GM13976 (cell line): ENCODE measurements at regions not wholly inside any gene's neighbourhood (a gene's known extent, or its start where the extent isn't known, plus 50 kb on each side); places are given as distances from the start of the nearest gene placed in this dataset.

Experiments
- DNase-seq: peaks from one replicate; pipeline ENCODE4 v3.0.0; 2012; ENCODE audit warnings: low spot score
- in situ Hi-C: fragments of 300-500 bp; cut with MboI; formaldehyde crosslinking; loops from one replicate; pipeline ENCODE4 v1.12.0; 2022; ENCODE audit warnings: low sequenced_read_pairs, mixed read lengths, inconsistent platforms; ENCODE audit not compliant: unreplicated experiment
- TF ChIP-seq, protein P1 (sequence below): IDR thresholded peaks from 2 replicates; pipeline ENCODE4 v1.5.1; 2012; ENCODE audit warnings: borderline replicate concordance, mild to moderate bottlenecking; ENCODE audit not compliant: insufficient read depth; ENCODE audit errors: extremely low read depth, missing control alignments, control extremely low read depth

DNA sequence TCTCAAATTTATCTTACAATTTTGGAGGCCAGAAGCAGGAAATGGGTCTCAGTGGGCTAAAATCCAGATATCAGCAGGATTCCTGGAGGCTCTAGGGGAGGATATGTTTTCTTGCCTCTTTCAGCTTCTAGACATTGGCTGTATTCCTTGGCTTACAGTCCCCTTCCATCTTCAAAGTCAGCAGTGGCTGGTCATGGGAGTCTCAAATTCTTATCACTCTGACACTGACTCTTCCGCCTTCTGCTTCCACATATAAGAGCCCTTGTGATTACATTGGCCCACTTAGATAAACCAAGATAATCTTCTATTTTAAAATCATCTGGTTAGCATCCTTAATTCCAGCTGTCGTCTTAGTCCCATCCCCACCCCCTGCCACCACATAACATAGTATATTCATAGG lies 113.0 kb downstream of the PCDH7 start:
- TF ChIP-seq, protein P1, sequence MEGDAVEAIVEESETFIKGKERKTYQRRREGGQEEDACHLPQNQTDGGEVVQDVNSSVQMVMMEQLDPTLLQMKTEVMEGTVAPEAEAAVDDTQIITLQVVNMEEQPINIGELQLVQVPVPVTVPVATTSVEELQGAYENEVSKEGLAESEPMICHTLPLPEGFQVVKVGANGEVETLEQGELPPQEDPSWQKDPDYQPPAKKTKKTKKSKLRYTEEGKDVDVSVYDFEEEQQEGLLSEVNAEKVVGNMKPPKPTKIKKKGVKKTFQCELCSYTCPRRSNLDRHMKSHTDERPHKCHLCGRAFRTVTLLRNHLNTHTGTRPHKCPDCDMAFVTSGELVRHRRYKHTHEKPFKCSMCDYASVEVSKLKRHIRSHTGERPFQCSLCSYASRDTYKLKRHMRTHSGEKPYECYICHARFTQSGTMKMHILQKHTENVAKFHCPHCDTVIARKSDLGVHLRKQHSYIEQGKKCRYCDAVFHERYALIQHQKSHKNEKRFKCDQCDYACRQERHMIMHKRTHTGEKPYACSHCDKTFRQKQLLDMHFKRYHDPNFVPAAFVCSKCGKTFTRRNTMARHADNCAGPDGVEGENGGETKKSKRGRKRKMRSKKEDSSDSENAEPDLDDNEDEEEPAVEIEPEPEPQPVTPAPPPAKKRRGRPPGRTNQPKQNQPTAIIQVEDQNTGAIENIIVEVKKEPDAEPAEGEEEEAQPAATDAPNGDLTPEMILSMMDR: no peak
- DNase-seq: no peak
- in situ Hi-C loops: no loop called here

GRCh38 chr4:30835044-30835443 lies 114.9 kb downstream of the PCDH7 start:
- TF ChIP-seq, protein P1: no peak
- DNase-seq: no peak
- in situ Hi-C loops: no loop called here

DNA sequence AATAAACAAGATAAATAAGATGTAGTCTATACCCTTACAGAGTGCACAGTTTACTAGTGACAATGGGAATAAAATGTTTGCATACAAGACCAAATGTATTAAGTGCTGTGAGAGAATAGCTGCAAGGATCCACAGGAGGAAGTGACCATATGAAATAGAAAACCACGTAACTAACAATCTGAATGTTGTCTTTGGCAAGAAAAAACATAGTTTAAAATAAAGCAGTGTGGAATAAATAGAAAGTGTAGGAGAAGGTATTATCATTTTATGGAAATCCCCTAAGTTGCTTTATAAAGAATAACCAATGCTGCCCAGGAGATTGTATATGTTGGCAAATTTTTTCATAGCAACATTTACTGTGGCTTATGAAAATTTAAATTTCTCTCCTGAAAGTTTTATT lies 116.1 kb downstream of the PCDH7 start:
- in situ Hi-C loops: no loop called here

GRCh38 chr4:30837131-30837539 lies 117.0 kb downstream of the PCDH7 start:
- DNase-seq: no peak
- TF ChIP-seq, protein P1: no peak
- in situ Hi-C loops: no loop called here

More for the DNA sequence above, 116.1 kb downstream of the PCDH7 start:
- no peak for DNase-seq
- TF ChIP-seq, protein P1: no peak

- DNase-seq: no peak
- TF ChIP-seq, protein P1: no peak
- in situ Hi-C loops: no loop called here
Measured at GRCh38 chr4:30837861-30838260, 117.7 kb downstream of the PCDH7 start.

GRCh38 chr4:30838331-30838730 lies 118.2 kb downstream of the PCDH7 start:
- DNase-seq: no peak
- TF ChIP-seq, protein P1: no peak
- in situ Hi-C loops: no loop called here

GRCh38 chr4:30839583-30840520 lies 119.7 kb downstream of the PCDH7 start:
- TF ChIP-seq, protein P1: no peak
- DNase-seq: no peak
- in situ Hi-C loops: no loop called here
